ENCODE measurements at regions not wholly inside any gene's neighbourhood (a gene's known extent, or its start where the extent isn't known, plus 50 kb on each side); places are given as distances from the start of the nearest gene placed in this dataset.

DNA sequence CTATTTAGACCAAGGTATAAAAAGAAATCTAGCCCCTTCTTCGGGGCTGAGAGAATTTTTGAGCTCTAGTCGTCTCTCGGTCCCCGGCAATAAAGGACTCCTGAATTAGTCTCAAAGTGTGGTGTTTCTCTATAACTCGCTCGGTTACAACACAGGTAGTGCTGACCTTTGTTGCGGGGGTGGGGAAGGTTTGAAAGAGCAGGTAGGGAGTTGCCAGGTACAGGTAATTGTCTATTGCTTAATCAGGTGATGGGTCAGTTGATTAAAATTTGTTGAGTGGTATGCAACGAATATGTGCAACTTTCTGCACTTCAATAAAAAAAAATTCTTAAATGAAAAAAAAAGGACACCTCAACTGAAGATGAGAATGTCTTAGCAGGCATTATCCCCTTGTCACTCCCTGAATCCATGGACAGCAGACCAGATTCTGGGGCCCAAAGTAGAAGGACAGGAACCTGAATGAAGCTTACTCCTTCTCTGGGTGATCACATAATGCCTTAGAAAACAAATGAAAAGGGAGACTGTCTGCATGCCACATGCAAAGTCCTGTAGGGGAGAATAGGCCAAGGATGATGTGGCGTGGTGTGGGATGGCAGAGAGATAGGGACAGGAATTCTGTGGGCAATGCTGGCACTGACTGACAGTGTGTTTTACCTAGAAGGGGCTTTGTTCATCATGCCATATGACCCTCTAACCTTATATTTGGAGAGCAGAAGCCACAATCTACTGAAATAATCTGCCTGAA lies 157.6 kb upstream of the OLIG3 start:
- no peak for TF ChIP-seq POLR2AphosphoS5 (IDR thresholded peaks at IDR 0.05; ENCODE audit: borderline replicate concordance, low read depth, low read length)
- no peak for TF ChIP-seq EZH2 (IDR thresholded peaks at IDR 0.05)
- no peak for TF ChIP-seq FOXP2 (optimal IDR thresholded peaks at IDR 0.05; ENCODE audit: control extremely low read depth, extremely low read length, insufficient read depth)
